ENCODE measurements at regions not wholly inside any gene's neighbourhood (a gene's known extent, or its start where the extent isn't known, plus 50 kb on each side); places are given as distances from the start of the nearest gene placed in this dataset.

DNA sequence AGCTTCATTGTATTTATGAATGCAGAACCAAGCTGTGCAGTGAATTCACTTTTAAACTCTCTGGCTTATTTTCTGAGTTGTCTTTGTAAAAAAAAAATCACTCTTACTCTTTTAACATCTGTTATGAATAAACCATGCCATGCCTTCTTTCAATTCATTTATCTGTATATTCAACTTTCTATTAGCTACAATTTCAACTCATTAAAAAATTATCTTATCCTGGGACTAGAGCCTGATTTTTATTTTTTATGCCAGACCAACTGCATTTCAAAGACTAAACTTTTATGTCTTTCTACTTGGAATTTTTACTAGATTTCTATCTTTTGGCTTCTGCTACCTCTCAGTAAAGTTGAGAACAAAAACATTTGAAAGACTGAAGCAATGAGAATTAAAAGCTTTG lies 342.7 kb downstream of the DEPDC1B start:
- Histone ChIP-seq H4K20me1 (ENCODE audit: low read length) (no peaks in the 10 kb centered on the region), H3K4me1 (ENCODE audit: insufficient read depth, low read length) (no peaks in the 10 kb centered on the region), H3K27ac (ENCODE audit: low read length) (no peak overlapping the region), H3K79me2 (ENCODE audit: low read length) (no peaks in the 10 kb centered on the region), H3K27me3 (ENCODE audit: low read length) (0 out of 2 replicates have a peak, but pooled peaks cover 6% of the 10 kb centered on the region), H3K36me3 (ENCODE audit: low read depth, low read length) (no peaks in the 10 kb centered on the region), H3K9ac (ENCODE audit: low read length) (no peak overlapping the region), H3K4me3 (ENCODE audit: low read length) (no peak overlapping the region), H2AFZ (ENCODE audit: low read length) (no peak overlapping the region), H3K4me2 (ENCODE audit: low read length) (no peak overlapping the region), H3K9me3 (ENCODE audit: low read length) (no peaks in the 10 kb centered on the region), H3F3A (ENCODE audit: low read length, unreplicated experiment) (no peaks in the 10 kb centered on the region), H3K9me2 (replicated peaks; ENCODE audit: low read length) (no peaks in the 10 kb centered on the region)
- no TSS peak for BruUV-seq (replicated peaks)
- POLR2A ChIA-PET (ENCODE audit: unreplicated experiment), result no interaction called here
- CTCF ChIA-PET, result no interaction called here
- intact Hi-C loops (cut with micrococcal nuclease), result no loop called here
- ATAC-seq (no peak), DNase-seq (no peak)
- no peak for TF ChIP-seq EZH2phosphoT487 (IDR thresholded peaks at IDR 0.05; ENCODE audit: borderline replicate concordance, low read length)
- TF ChIP-seq, protein P1, sequence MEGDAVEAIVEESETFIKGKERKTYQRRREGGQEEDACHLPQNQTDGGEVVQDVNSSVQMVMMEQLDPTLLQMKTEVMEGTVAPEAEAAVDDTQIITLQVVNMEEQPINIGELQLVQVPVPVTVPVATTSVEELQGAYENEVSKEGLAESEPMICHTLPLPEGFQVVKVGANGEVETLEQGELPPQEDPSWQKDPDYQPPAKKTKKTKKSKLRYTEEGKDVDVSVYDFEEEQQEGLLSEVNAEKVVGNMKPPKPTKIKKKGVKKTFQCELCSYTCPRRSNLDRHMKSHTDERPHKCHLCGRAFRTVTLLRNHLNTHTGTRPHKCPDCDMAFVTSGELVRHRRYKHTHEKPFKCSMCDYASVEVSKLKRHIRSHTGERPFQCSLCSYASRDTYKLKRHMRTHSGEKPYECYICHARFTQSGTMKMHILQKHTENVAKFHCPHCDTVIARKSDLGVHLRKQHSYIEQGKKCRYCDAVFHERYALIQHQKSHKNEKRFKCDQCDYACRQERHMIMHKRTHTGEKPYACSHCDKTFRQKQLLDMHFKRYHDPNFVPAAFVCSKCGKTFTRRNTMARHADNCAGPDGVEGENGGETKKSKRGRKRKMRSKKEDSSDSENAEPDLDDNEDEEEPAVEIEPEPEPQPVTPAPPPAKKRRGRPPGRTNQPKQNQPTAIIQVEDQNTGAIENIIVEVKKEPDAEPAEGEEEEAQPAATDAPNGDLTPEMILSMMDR (conservative IDR thresholded peaks at IDR 0.05; ENCODE audit: low read depth, low read length), result no peak
- no peak for TF ChIP-seq EZH2 (IDR thresholded peaks at IDR 0.05; ENCODE audit: low read length, unreplicated experiment)

DNA sequence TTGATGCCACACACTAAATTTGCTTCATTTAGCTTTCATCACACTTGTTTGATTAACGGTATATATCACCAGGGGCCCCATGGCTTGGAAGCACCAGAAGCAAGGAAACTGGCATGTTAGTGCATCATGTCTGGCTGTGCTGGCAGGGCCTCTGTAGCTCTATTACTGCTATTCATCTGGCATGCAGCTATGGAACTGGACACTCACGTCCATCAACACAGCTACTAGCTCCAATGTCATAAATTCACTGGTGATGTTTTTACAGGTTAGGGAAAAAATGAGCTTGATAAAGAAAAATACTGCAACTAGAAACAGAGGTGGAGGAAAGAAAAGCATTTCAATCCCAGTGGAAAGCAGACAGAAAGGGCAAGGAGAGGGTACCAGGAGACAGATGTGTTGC lies 343.2 kb downstream of the DEPDC1B start:
- intact Hi-C loops (cut with micrococcal nuclease), result no loop called here
- CTCF ChIA-PET, result no interaction called here
- no peaks in the 10 kb centered on the region for H3K9me2 ChIP-seq (replicated peaks; ENCODE audit: low read length)
- TF ChIP-seq EZH2phosphoT487 (IDR thresholded peaks at IDR 0.05; ENCODE audit: borderline replicate concordance, low read length), result no peak
- no peak for TF ChIP-seq EZH2 (IDR thresholded peaks at IDR 0.05; ENCODE audit: low read length, unreplicated experiment)
- TF ChIP-seq, protein P1 (conservative IDR thresholded peaks at IDR 0.05; ENCODE audit: low read depth, low read length), result no peak
- no peak overlapping the region for H3K9ac ChIP-seq (ENCODE audit: low read length)
- no TSS peak for BruUV-seq (replicated peaks)
- no peak overlapping the region for H3K4me2 ChIP-seq (ENCODE audit: low read length)
- no peak overlapping the region for H3K4me3 ChIP-seq (ENCODE audit: low read length)
- no peak overlapping the region for H2AFZ ChIP-seq (ENCODE audit: low read length)
- POLR2A ChIA-PET (ENCODE audit: unreplicated experiment), result no interaction called here
- no peak overlapping the region for H3K27ac ChIP-seq (ENCODE audit: low read length)
- ATAC-seq, result no peak
- no peaks in the 10 kb centered on the region for H3F3A ChIP-seq (ENCODE audit: low read length, unreplicated experiment)
- no peak for DNase-seq
- H4K20me1 ChIP-seq (ENCODE audit: low read length), result no peaks in the 10 kb centered on the region
- 0 out of 2 replicates have a peak, but pooled peaks cover 6% of the 10 kb centered on the region for H3K27me3 ChIP-seq (ENCODE audit: low read length)
- H3K36me3 ChIP-seq (ENCODE audit: low read depth, low read length), result no peaks in the 10 kb centered on the region
- H3K4me1 ChIP-seq (ENCODE audit: insufficient read depth, low read length), result no peaks in the 10 kb centered on the region
- H3K9me3 ChIP-seq (ENCODE audit: low read length), result no peaks in the 10 kb centered on the region
- no peaks in the 10 kb centered on the region for H3K79me2 ChIP-seq (ENCODE audit: low read length)

DNA sequence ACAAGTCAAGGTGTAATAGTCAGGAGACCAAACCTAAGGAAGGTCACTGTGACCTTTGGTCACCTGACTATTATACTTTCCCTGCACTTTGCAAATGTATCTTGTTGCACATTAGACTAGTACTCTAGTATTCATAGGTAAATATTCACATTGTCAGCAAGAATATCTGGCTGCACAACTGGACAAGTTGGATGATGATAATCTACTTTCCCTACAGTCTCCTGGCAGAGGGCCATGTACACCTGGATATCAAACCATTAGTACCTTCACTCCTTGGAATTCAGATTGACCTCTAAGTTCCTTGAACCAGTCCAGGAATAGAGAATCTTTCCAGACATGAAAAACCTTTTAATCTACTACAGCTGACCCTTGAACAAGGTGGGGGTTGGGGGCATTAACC lies 344.8 kb downstream of the DEPDC1B start:
- H3K4me1 ChIP-seq (ENCODE audit: insufficient read depth, low read length), result no peaks in the 10 kb centered on the region
- no peaks in the 10 kb centered on the region for H4K20me1 ChIP-seq (ENCODE audit: low read length)
- H3K9me3 ChIP-seq (ENCODE audit: low read length), result no peaks in the 10 kb centered on the region
- TF ChIP-seq EZH2phosphoT487 (IDR thresholded peaks at IDR 0.05; ENCODE audit: borderline replicate concordance, low read length) (no peak), EZH2 (IDR thresholded peaks at IDR 0.05; ENCODE audit: low read length, unreplicated experiment) (no peak)
- TF ChIP-seq, protein P1 (conservative IDR thresholded peaks at IDR 0.05; ENCODE audit: low read depth, low read length), result no peak
- DNase-seq (no peak), ATAC-seq (no peak)
- no peak overlapping the region for H3K4me2 ChIP-seq (ENCODE audit: low read length)
- no peaks in the 10 kb centered on the region for H3F3A ChIP-seq (ENCODE audit: low read length, unreplicated experiment)
- 0 out of 2 replicates have a peak, but pooled peaks cover 6% of the 10 kb centered on the region for H3K27me3 ChIP-seq (ENCODE audit: low read length)
- CTCF ChIA-PET, result no interaction called here
- no TSS peak for BruUV-seq (replicated peaks)
- H2AFZ ChIP-seq (ENCODE audit: low read length), result no peak overlapping the region
- intact Hi-C loops (cut with micrococcal nuclease), result no loop called here
- no peak overlapping the region for H3K9ac ChIP-seq (ENCODE audit: low read length)
- no peak overlapping the region for H3K4me3 ChIP-seq (ENCODE audit: low read length)
- H3K9me2 ChIP-seq (replicated peaks; ENCODE audit: low read length), result no peaks in the 10 kb centered on the region
- H3K36me3 ChIP-seq (ENCODE audit: low read depth, low read length), result no peaks in the 10 kb centered on the region
- no peak overlapping the region for H3K27ac ChIP-seq (ENCODE audit: low read length)
- POLR2A ChIA-PET (ENCODE audit: unreplicated experiment), result no interaction called here
- no peaks in the 10 kb centered on the region for H3K79me2 ChIP-seq (ENCODE audit: low read length)
